Naive thymus-derived CD8-positive, alpha-beta T cell (primary cell): ENCODE measurements at regions not wholly inside any gene's neighbourhood (a gene's known extent, or its start where the extent isn't known, plus 50 kb on each side); places are given as distances from the start of the nearest gene placed in this dataset.

ENCODE experiments used
- ATAC-seq, 2 donors: fragments of 150-1000 bp; cut with Tn5 transposase in 1 of 2; sonication (Bioruptor Pico), chemical (Tn5 transposase) in 1 of 2; 1 replicate in 1 of 2; 2 replicates in 1 of 2; pipeline ENCODE4 v1.10.0; 2021; ENCODE audit warnings: mild to moderate bottlenecking in 2 of 2, moderate library complexity in 2 of 2
- POLR2A ChIA-PET: fragments of 350-600 bp; sonication (Branson Sonifier 250); formaldehyde crosslinking; loops from one replicate; lab custom pipeline; 2021; ENCODE audit warnings: antibody characterized with exemption; lab: Charles Lee
- DNase-seq, 10 donors: peaks; one replicate each; pipeline versions ENCODE4 v3.0.0 to v3.0.0-alpha.2; 2020 to 2022
- H3K27ac Mint-ChIP-seq, 10 donors: one replicate each; pipeline ENCODE4 v1.8.0; 2020 to 2022; ENCODE audit warnings: mild to moderate bottlenecking in 10 of 10, mixed read lengths in 10 of 10, moderate library complexity in 4 of 10, inconsistent platforms in 1 of 10
- H3K27me3 Mint-ChIP-seq, 5 donors: one replicate each; pipeline ENCODE4 v1.8.0; 2021 to 2022; ENCODE audit warnings: mixed read lengths in 5 of 5
- H3K36me3 Mint-ChIP-seq, 3 donors: one replicate each; pipeline ENCODE4 v1.8.0; 2020 to 2022; ENCODE audit warnings: mixed read lengths in 3 of 3, mild to moderate bottlenecking in 2 of 3, inconsistent platforms in 1 of 3
- H3K4me1 Mint-ChIP-seq, 4 donors: one replicate each; pipeline ENCODE4 v1.8.0; 2021 to 2022; ENCODE audit warnings: mixed read lengths in 4 of 4
- H3K4me3 Mint-ChIP-seq, 10 donors: one replicate each; pipeline ENCODE4 v1.8.0; 2020 to 2022; ENCODE audit warnings: mild to moderate bottlenecking in 10 of 10, mixed read lengths in 10 of 10, moderate library complexity in 6 of 10, inconsistent platforms in 1 of 10
- H3K9me3 Mint-ChIP-seq, 9 donors: one replicate each; pipeline ENCODE4 v1.8.0; 2020 to 2022; ENCODE audit warnings: mixed read lengths in 9 of 9, mild to moderate bottlenecking in 3 of 9, inconsistent platforms in 1 of 9, moderate library complexity in 1 of 9

DNA sequence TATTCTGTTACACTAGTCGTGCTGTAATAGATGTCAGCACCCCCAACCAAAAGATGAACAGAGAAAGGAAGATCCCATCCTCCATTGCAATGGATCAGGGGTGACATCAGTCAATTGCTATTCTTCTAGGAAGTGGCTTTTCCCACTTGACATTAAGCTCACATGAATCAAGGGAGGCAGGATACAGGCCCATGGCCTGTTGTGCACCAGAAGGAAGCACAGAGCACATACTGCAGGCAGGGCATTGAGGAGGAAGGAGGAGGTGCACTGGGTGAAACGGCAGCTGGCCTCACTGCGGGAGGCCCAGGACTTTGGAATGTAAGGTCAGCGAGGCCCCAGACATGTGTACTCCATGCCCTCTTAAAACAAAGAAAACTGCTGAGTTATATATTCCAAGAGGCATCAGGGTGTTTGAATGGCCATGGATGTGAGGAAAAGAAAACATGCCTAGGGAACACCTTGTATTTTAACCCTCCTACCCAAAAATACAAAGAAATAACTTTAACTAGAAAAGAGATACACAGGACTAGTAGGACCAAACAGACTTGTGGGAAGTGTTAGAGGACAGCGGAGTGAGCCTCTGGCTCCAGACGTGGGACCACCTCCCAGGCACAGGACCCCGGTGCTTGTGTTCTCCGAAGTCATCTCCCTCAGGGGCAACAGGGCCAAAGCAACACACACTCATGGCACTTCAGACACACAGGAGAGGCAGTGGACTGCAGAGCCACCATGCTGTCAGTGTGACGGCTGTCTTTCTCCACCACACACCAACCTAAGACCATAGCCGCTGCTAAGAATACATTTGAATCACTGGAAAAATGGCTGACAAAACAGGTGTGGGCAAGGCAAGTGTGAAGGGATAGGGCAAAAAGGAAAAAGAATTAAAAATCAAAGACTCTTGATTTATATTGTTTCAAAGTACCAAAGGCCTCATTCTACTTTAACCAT is 51.4 kb upstream of the RIOK3 start:
- H3K27ac Mint-ChIP-seq: no peak overlapping the region
- POLR2A ChIA-PET: no interaction called here
- ATAC-seq (no peak), DNase-seq (no peak)
- H3K36me3 Mint-ChIP-seq: peaks cover 3 to 8% (median 7%) of the 10 kb centered on the region in 3 donors
- no peaks in the 10 kb centered on the region for H3K27me3 Mint-ChIP-seq
- H3K4me3 Mint-ChIP-seq: no peak overlapping the region
- H3K4me1 Mint-ChIP-seq: peaks cover 3 to 24% (median 20%) of the 10 kb centered on the region in 4 donors
- peaks cover 0 to 2% (median 0%) of the 10 kb centered on the region in 9 donors for H3K9me3 Mint-ChIP-seq
